IPS-NIHi11 (cell line): ENCODE measurements at regions not wholly inside any gene's neighbourhood (a gene's known extent, or its start where the extent isn't known, plus 50 kb on each side); places are given as distances from the start of the nearest gene placed in this dataset.

Source experiments
- DNase-seq: peaks from one replicate; pipeline ENCODE4 v3.0.0; 2012; ENCODE audit warnings: mixed read lengths, low spot score

DNA sequence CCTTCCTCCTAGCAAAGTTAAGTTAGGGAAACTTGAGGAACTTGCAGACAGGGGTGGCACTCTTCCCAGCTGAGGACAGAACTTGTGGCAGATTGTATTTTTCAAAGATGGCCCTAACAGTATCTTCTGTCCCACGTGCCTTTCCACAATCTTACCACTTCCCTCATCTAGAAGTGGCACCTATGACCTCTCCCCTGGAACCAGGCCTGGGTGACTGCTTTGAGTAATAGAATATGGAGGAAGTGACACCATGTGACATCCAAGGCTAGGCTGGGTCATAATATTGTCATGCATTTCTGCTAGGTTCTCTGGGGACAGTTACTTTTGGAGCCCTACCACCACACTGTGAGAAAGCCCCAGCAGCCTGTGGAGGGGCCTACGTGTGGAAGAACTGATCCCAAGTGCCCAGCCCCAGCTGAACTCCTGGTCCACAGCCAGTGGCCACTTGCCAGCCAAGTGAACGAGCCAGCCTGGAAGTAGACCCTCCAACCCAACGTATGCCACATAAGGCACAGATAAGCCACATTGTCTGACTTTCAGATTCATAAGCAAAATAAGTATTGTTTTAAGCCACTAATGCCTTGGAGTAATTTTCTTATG lies 193.7 kb downstream of the PTPN20 start:
- no peak for DNase-seq

DNA sequence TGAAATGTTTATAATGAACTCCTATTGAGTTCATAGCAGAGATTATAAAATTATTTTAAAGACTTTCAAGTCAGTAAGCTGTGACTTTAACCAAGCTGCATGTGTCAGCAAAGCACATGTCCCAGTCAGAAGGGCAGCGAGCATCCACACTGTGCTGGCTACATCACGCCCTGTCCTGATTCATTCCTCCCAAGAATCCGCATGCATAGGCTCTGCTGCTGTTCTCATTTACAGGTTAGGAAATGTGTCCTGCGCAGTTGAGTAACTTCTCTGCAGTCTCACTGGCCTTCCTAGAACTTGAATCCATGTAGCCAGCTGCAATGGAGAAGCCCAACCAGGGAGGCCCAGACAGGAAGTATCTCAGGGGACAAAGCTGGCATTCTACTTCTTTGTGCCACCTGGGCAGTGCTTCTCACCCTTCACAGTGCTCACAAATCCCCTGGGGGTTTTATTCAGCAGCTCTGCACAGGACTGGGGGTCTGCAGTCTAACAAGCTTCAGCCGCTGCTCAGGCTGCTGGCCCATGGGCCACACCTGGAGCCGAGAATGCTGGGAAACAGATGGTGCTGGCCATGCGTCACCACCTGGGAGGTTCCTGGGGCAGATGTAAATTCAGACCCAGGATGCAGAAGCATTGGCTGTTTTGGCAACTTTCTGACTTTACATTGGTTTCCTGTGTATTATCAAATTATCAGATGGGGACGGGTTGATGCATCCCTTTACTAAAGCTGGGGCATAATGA lies 192.8 kb upstream of the GDF10 start:
- no peak for DNase-seq

DNA sequence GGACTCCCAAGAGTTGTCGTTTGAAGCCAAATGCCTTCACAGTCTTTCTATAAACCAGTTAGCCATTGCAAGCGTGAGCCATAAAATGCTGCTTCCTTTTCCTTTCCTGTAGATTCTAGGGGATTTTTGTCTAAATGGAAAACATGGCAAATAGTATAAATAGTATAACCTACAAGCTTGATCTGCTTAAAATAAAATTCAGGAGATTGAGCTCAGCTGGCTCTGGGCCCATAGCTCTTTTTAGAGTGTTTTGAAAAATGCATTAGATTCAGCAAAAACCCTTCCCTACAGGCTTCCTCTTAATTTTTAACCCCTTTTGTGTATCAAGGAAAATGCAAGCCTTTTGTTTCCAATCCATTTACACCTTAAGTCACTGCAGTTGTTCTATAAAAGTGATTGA lies 190.1 kb upstream of the GDF10 start:
- no peak for DNase-seq

DNA sequence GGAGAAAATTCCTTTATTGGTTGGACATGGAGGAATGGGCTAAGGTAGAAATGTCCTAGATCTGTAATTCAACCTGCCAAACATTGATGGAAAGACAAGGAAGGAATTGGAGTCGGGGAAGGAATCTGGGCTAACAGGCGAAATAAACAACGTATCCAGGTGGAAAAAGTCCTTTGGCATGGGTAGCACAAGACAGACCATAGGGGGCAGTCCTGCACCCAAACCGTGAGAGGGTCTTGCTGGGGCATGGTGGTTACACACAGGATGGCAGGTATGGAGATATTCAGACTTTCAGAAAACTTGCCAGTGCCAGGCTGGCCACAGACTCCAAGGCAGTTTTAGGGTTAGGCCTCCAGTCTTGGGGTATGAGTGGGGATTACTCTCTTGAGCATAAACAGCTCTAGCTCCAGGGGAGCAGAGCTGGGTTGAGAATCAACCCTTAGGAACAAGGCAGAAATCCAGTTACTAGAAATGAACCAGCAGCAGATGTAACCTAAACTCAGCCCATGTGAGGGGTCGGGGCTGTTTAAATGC lies 188.6 kb upstream of the GDF10 start:
- peak; percentile 49 for DNase-seq

DNA sequence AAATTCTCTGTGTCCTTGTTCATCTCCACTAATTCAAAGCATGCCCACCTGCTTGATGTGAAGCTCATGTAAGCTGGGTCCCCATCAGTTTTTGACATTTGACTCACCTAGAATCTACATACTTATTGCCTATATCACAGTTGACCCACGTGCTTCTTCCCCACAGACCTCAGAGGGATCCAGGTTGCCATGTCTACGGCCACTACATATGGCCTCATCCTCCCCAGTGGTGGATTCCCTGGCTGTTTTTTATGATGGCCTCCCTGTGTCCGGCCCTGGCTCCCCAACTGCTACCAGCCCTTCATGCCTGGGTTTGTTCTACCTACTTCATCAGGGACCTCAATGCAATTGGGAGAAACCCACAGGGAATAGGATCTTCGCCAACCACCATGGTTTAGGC lies 187.4 kb upstream of the GDF10 start:
- no peak for DNase-seq

DNA sequence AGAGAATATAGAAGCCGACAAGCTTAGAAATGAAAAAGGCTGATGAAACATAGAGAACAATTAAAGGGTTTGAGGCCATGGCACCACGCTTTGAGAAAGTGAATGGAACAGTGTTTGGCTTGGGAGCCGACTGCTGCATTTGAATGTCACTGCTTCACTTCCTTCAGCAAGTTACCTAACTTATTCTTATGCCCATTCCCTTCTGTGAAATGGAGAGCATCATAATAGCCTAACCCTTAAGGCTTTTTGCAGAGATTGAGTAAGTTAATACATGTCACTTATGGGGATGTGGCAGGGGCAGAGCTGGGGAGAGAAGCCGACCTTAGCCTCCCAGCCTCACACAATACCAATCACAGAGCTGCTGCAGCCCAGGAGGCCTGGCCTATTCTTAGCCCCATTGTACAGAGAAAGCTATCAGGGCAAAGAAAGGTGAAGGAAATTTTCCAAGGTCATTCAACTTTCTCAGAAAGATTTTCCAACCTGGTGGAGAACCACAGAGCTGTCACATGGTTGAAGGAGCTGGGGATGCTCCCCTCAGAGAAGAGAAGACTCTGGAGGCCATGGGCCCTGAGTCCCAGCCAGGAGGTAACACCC lies 186.0 kb upstream of the GDF10 start:
- no peak for DNase-seq

DNA sequence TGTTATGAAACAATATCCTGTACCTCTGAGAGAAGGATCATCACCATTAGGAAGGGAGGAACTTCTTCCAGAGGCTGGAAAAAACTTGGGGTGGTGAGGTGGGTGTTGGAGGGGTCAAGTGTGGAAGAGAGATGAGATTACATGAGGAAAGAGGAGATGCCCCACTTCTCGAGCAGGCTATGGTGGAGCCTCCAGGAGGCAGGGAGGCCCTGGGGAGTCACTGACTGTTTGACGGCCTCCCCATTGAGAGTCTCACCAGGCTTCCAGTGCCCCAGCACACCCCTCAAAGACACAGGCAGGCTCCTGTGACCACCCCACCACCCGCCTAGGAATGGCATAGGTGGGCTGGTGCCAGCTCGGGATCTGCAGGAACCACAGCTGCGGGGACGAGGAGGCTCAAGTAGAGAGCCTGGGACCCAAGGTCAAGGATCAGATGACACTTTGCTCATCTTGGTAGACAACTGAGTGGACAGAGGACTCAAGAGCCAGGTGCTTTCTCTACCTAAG lies 185.3 kb upstream of the GDF10 start:
- DNase-seq: no peak

DNA sequence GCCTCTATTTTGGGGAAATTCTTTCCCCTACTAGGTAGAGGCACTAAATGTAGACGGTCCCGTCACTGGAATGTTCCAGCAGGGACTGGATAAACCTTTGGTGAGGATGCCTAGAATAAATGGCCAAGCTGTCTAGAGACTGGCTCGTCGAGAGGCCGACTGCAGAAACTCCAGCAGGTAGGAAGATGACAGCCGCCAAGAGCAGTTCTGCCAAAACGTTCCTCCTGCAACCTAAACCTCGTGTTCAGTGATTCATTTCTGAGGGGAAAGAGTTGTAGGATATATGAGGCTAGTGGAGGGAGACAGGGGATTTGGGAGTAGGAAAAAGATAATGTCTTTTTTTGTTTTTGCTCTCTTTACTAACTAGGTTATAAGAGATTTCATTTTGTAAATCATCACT lies 184.7 kb upstream of the GDF10 start:
- no peak for DNase-seq

DNA sequence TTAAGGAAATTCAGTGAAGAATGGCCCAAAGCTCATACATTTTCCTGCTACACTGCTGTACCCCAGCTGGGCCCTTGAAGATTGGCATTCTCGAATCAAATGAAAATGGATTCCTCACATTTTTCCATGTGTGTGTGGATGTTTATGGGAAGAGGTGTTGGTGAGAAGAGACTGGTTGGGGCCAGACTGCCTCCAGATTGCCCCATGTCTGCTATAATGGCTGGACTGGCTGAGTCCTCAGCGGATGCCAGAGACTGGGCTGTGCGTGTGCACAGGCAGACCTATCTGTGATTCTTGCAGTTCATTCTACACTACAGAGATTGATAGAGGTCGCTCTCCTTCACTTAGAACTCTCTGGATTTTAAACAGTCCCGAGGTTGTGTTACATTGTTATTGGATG lies 183.6 kb upstream of the GDF10 start:
- no peak for DNase-seq

DNA sequence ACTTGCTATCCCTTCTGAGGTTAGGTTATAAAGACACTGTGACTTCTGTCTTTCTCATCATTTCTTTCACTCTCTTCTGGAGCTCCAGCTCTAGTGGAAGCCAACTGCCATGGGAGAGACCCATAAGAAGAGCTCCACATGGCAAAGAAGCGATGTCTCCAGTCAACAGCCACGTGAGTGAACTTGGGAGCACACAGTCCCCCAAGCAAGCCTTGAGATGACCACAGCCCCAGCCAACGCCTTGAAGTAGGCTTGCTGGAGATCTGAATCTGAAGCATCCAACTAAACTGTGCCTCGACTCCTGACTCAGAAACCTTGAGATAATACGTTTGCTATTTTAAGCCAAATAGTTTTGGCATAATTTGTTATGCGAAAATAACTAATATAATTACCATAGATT lies 181.7 kb upstream of the GDF10 start:
- DNase-seq: no peak

DNA sequence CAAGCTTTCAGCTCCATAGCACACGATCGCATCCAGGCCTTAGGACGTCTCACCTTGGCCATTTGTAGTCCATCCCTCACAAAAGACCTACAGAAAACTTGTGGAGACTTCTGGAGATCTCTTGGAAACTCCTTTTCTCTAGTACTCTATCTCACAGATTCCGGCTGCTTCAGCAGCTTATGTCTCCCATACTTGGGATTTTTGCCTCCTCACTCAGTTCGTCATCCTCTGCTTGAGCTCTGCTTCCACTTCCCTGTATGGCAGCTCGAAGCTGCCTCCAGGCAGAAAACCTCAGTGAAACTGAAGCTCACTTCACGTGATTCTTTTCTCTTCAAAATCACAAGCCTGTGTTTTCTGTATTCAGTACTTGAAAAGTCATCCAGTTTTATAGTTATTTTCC lies 178.7 kb upstream of the GDF10 start:
- DNase-seq: no peak

DNA sequence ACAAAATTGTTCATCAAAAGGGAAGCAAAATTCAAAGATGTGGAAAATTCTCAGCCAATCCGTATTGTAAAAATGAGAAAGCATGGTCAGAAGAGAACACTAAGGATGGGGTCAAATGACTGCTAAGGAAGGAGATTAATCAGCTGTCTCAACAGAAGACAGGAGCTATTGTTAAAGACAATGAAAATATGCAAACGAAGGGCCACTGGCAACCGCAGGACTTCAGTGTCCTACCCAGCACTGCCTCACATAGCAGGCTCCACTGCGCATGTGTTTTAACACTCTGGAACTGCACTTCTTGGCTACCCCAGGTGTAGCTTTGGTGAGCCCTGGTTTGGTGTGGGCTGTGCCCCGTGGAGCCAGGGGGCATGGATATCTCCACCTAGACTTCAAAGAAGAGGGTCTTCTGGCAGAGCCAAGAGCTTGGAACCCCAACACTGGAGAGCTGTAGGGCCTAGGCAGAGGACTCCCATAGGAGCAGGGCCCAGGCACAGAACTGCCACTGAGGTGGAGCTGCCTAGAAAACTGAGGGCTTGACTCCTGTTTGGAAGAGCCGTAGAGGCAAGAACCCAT lies 176.2 kb upstream of the GDF10 start:
- DNase-seq: no peak

DNA sequence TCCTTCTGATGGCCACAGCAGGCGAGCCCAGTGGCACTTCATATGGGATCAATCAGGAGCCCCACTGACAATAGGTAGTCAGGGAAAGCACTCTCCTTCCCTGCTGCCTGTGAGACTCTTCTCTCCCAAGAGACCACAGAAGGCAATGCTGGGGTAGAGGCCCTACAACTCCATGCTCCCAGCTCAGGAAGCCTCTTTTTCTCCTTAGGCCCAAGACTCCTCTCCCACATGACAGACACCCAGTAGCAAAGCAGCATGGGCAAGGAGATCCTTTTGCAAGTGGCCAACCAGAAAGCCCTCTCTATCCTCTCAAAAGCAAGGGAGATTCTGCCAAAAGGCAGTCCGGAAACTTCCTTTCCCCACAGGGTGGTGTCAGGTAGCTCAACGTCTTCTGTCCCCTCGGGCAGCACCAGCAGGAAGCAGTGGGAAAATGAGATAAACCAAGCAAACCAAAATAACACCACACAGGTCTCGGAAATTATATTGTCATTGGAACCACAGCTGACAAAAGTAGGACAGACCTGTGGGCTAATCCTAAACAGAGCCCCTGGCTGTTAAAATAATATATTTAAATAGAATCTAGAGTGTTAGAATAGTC lies 172.7 kb upstream of the GDF10 start:
- no peak for DNase-seq

DNA sequence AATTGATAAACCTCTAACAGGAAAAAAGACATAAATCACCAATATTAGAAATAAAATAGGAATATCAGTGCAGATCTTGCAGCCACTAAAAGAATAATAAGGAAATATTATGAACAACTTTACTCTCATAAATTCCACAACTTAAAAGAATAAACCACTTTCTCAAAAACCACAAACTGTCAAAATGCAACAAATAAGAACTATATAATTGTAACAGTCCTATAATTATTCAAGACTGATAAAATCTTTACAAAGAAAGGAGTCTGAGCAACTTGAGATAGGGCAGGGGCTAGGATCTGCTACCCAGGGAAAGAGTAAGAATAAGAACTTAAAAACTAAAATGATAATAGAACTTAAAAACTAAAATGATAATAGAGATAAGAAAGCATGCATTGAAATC lies 169.5 kb upstream of the GDF10 start:
- no peak for DNase-seq

DNA sequence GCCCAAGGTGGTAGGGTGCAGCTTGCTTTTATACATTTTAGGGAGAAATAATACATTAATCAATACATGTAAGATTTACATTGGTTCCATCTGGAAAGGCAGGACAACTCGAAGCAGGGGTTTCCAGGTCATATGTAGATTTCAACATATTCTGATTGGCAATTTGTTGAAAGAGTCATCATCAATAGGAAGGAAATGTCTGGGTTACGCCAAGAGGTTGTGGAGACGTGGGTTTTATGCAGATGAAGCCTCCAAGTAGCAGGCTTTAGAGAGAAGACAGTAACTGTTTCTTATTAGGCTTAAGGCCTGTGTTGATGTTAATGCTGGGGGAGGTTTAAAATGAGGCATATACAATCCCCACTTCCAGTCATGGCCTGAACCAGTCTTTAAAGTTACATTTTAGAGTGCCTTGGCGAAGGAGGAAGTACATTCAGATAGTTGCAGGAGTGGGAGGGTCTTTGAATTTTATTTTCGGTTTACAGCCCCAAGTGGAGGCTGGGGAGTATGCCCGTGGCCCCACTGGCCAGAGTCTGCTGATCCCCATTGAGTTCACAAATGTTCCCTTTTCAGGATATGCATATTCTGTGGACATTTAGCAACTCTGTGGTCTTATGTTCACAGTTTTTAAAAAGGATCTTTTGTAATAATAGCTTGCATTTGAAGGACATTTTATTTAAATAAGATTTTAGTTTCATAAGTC lies 166.0 kb upstream of the GDF10 start:
- DNase-seq: no peak

DNA sequence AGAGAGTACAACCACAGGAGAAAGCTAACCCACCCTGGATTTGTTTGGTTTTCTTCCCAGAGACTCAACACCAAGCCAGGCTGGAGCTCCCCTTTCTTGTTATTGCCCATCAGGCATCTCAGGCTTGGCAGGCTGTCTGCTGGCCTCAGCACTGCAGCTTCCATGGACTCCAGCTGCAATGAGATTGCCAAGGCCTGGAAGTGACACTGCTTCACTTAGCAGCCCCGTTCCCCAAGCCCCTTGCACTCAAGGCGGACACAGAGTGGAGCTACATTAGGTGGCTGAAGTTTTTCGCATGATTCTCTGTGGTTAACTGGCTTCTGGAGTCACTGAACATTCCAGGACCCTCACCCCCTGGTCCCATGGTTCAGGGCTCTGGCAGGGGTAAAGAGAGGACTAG lies 163.1 kb upstream of the GDF10 start:
- no peak for DNase-seq

DNA sequence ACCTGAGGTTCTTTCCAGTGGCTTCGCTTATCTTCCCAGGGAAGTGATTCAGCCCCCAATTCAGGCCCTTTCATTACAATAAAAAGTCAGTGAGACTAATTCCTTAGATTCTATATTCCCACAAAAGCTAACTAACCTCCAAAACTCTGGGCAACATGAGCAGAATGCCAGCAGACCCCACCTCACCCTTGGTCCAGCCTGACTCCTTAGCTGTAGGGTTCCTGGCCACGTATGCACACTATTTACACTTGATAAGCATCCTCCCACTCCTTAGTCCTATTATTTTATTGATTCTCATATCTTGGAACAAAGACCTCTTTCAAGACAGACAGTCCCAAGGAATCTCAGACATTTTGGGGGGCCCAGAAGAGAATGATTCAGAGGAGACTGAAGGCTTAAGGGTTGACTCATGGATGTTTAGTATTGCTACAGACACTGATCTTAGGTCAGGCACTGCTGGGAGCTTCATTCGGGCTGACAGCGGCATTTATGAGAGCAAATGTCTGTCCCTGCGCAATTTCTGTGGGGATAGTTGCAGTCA lies 162.6 kb upstream of the GDF10 start:
- DNase-seq: no peak

DNA sequence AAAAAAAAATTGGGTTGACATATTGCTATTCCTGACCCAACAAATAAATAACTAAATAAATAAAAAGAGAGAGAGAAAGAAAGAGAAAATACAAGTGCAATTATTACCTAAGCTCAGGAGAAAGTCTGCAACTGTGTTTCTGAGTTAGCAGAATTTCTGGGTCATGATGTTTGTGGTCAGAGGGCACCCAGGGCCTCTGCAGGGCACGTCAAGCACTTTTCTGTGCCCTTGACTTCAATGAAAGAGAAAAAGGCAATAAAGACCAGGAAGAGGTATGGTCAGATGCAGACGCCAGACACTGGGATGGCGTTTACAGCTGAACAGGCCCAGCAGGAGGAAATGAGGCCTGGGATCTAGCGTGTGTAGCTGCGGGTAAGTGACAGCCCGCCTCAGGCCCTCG lies 160.9 kb upstream of the GDF10 start:
- no peak for DNase-seq

DNA sequence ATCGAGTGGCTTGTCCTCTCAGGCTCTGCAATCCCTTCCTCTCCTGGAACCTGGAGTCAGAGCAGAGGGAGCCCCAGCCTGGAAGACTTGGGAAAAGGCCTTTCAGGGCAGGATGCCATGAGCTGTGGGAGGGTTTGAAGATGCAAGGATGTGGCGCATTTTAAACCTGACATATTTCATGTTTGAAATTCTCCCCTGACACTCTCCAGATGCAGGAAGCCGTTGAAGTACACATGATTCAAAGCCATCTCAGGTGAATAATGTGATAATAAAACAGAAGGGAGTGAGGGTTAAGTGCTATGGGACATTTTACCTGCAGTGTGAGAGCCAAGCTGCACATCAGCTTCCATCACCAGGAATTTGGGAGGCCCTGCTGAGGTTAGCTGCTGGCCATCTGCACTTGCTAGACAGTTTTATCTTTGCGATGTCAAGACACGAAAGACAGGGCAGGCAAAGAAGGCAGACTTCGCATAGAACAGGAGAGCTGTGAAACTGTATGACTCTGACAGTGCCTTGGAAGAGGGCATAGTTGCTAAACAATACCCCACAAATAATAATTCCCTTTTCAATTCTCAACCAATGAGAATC lies 159.1 kb upstream of the GDF10 start:
- DNase-seq: no peak

DNA sequence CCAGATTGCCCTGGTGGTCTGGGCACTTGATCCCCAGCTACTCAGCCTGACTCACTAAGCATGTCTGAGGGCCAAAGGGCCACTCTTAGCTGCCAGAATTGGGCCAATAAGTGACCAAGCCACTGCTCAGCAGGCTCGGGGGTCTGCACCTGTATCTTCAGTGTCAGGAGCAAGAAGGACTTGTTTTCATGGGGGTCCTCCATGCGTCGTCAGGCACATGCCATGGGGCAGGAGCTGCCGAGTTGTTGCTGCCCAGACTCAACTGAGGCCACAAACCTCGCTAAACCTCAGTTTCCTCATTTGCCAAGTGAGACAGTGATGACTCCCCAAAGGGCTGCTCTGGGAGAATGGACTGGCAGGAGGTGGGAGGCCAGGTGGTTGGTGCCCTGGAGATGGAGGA lies 158.6 kb upstream of the GDF10 start:
- no peak for DNase-seq

DNA sequence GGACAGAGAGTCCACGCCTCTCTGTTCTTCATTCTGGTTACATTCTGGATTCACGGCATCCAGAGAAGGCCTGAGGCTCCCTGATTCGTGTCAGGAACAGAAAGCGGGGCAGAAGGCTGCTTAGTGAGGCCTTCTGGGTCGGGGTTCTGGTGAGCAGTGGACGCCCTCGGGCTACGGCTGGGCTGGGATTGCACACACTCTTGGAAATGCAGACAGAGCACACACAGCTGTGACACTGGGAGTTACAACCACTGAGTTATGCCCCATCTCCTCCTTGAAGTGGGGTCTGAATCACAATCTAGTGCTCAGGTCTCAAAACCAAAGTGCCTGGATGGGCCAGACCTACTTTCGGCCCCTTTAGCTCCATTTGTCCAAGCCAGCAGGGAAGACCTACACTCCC lies 156.9 kb upstream of the GDF10 start:
- DNase-seq: no peak
